Right lobe of liver (tissue), 4 donors: ENCODE measurements at regions not wholly inside any gene's neighbourhood (a gene's known extent, or its start where the extent isn't known, plus 50 kb on each side); places are given as distances from the start of the nearest gene placed in this dataset.

ENCODE experiments used
- CTCF ChIP-seq, 4 donors: fragments of 200-600 bp in 3 of 4; fragments of 450-650 bp in 1 of 4; IDR thresholded peaks; one replicate each; pipeline versions ENCODE4 v1.5.1 to v1.8.0; 2016 to 2022; ENCODE audit warnings: antibody characterized with exemption in 4 of 4, mild to moderate bottlenecking in 2 of 4
- POLR2A ChIP-seq: fragments of 450-650 bp; IDR thresholded peaks from one replicate; pipeline ENCODE4 v1.6.1; 2017; ENCODE audit warnings: antibody characterized with exemption, mild to moderate bottlenecking
- donor health status: DM: no; HTN: no; CAD: no.
- donor health status: DM: no; HTN: no; CAD: no.
- donor health status: DM: no; HTN: yes; CAD: no.

GRCh38 chr11:122219791-122220190 is 103.8 kb upstream of the BLID start:
- TF ChIP-seq CTCF (IDR thresholded peaks at IDR 0.05) (no peak), POLR2A (no peak)
